Pancreas (tissue), 10 donors: ENCODE measurements at regions not wholly inside any gene's neighbourhood (a gene's known extent, or its start where the extent isn't known, plus 50 kb on each side); places are given as distances from the start of the nearest gene placed in this dataset.

Source experiments
- ATAC-seq, 4 donors: fragments of 200-7000 bp; cut with Tn5 transposase; one replicate each; pipeline versions ENCODE4 v1.8.0 to v1.9.1; 2020; ENCODE audit warnings: mild to moderate bottlenecking in 4 of 4, moderate library complexity in 4 of 4
- DNase-seq, 6 donors: peaks; one replicate each; pipeline ENCODE4 v3.0.0-alpha.2; 2020
- FAIRE-seq: peaks from 2 replicates; lab custom pipeline; 2012; peaks lifted over from hg19 to GRCh38; lab: Jason Lieb, UNC
- H3K27ac ChIP-seq, 4 donors: fragments of 200-600 bp; sonication (generic); 1 replicate in 3 of 4; 2 replicates in 1 of 4; pipeline versions ENCODE4 v1.5.0 to v1.8.0; 2020
- H3K27me3 ChIP-seq, 4 donors: fragments of 200-600 bp; one replicate each; pipeline ENCODE4 v1.8.0; 2021
- H3K36me3 ChIP-seq, 3 donors: fragments of 200-600 bp; sonication (generic) in 1 of 3; one replicate each; pipeline versions ENCODE4 v1.5.0 to v1.8.0; 2020 to 2021
- H3K4me1 ChIP-seq, 3 donors: fragments of 200-600 bp; one replicate each; pipeline ENCODE4 v1.8.0; 2021
- H3K4me3 ChIP-seq, 4 donors: fragments of 200-600 bp; sonication (generic) in 2 of 4; one replicate each; pipeline versions ENCODE4 v1.5.0 to v1.8.0; 2020 to 2021
- H3K9me3 ChIP-seq, 4 donors: fragments of 200-600 bp; one replicate each; pipeline ENCODE4 v1.8.0; 2021
- CTCF ChIP-seq, 4 donors: fragments of 200-600 bp; sonication (generic) in 3 of 4; IDR thresholded peaks; one replicate each; pipeline versions ENCODE4 v1.5.0 to v1.8.0; 2021; ENCODE audit warnings: antibody characterized with exemption in 4 of 4
- WGBS, 2 donors: extraction: QIAGEN DNeasy Blood & Tissue Kit; methylation state at CpG; one replicate each; pipeline ENCODE4 v1.1.7; 2013; 5-methylcytosine and 5-hydroxymethylcytosine counted together
- intact Hi-C, 3 donors: fragments of 100-400 bp; cut with DNase I; formaldehyde crosslinking; loops; one replicate each; pipeline versions ENCODE4 v1.11.1 to v1.14.2; 2022
- donor health status: healthy with polysubstance abuse.
- donor health status: DM: no; HTN: no; CAD: no; lungs with moderate emphysema.
- donor health status: DM: no; HTN: no; CAD: no.
- donor health status: control.
- donor health status: control.
- donor health status: Bipolar disorder and iron deficiency.
- donor health status: DM: yes; HTN: yes; CAD: no.
- donor health status: DM: no; HTN: no; CAD: no.
- donor health status: DM: no; HTN: no; CAD: no.
- donor health status: DM: yes; HTN: yes; CAD: no.

GRCh38 chr7:156537006-156537405 lies 103.6 kb upstream of the RNF32 start:
- DNase-seq (no peak), ATAC-seq (no peak), FAIRE-seq (no peak)
- intact Hi-C loops = no loop called here
- Histone ChIP-seq H3K27me3 (no peaks in the 10 kb centered on the region), H3K4me1 (no peaks in the 10 kb centered on the region), H3K9me3 (no peaks in the 10 kb centered on the region), H3K4me3 (no peak overlapping the region), H3K27ac (no peak overlapping the region), H3K36me3 (no peaks in the 10 kb centered on the region)
- TF ChIP-seq CTCF (IDR thresholded peaks at IDR 0.05) = no peak
- WGBS, 2 donors = 67 to 77% methylated on average over 5 of the region's 5 CpGs

- Histone ChIP-seq H3K4me3 (no peak overlapping the region), H3K27me3 (no peaks in the 10 kb centered on the region), H3K27ac (no peak overlapping the region), H3K36me3 (no peaks in the 10 kb centered on the region), H3K9me3 (no peaks in the 10 kb centered on the region), H3K4me1 (no peaks in the 10 kb centered on the region)
- FAIRE-seq (no peak), ATAC-seq (no peak), DNase-seq (no peak)
- intact Hi-C loops = no loop called here
- 83 to 84% methylated on average over 9 of the region's 9 CpGs for WGBS, 2 donors
- TF ChIP-seq CTCF (IDR thresholded peaks at IDR 0.05) = no peak
These were observed 105.6 kb upstream of the RNF32 start for GRCh38 chr7:156534925-156535324.

GRCh38 chr7:156533964-156534363 lies 106.6 kb upstream of the RNF32 start:
- WGBS, 2 donors = 91 to 94% methylated on average over 9 of the region's 9 CpGs
- ATAC-seq = no peak
- FAIRE-seq = no peak

GRCh38 chr7:156533420-156533819 lies 107.2 kb upstream of the RNF32 start:
- no peak for ATAC-seq
- Histone ChIP-seq H3K27me3 (no peaks in the 10 kb centered on the region), H3K36me3 (no peaks in the 10 kb centered on the region), H3K9me3 (no peaks in the 10 kb centered on the region), H3K4me3 (no peak overlapping the region), H3K27ac (no peak overlapping the region), H3K4me1 (no peaks in the 10 kb centered on the region)
- no peak for FAIRE-seq
- 79 to 91% methylated on average over 13 of the region's 13 CpGs for WGBS, 2 donors
- intact Hi-C loops = no loop called here
- DNase-seq = no peak
- TF ChIP-seq CTCF (IDR thresholded peaks at IDR 0.05) = no peak

More at GRCh38 chr7:156533964-156534363, 106.6 kb upstream of the RNF32 start:
- H3K9me3 ChIP-seq = no peaks in the 10 kb centered on the region
- intact Hi-C loops = no loop called here
- no peaks in the 10 kb centered on the region for H3K36me3 ChIP-seq
- no peak overlapping the region for H3K4me3 ChIP-seq
- no peak for TF ChIP-seq CTCF (IDR thresholded peaks at IDR 0.05)
- DNase-seq = no peak
- no peaks in the 10 kb centered on the region for H3K4me1 ChIP-seq
- no peak overlapping the region for H3K27ac ChIP-seq
- no peaks in the 10 kb centered on the region for H3K27me3 ChIP-seq

GRCh38 chr7:156532016-156532602 lies 108.5 kb upstream of the RNF32 start:
- no peaks in the 10 kb centered on the region for H3K9me3 ChIP-seq
- FAIRE-seq = no peak

More at GRCh38 chr7:156532016-156532602, 108.5 kb upstream of the RNF32 start:
- WGBS, 2 donors = 43 to 72% methylated on average over 2 of the region's 2 CpGs
- intact Hi-C loops = no loop called here
- H3K4me1 ChIP-seq = peaks cover 0 to 13% (median 10%) of the 10 kb centered on the region in 3 donors
- H3K27ac ChIP-seq = no peak overlapping the region
- H3K4me3 ChIP-seq = no peak overlapping the region
- no peak for ATAC-seq
- no peaks in the 10 kb centered on the region for H3K36me3 ChIP-seq
- H3K27me3 ChIP-seq = no peaks in the 10 kb centered on the region
- DNase-seq = no peak
- no peak for TF ChIP-seq CTCF (IDR thresholded peaks at IDR 0.05)
